ENCODE measurements at regions not wholly inside any gene's neighbourhood (a gene's known extent, or its start where the extent isn't known, plus 50 kb on each side); places are given as distances from the start of the nearest gene placed in this dataset.

- TF ChIP-seq NCOA6 (IDR thresholded peaks at IDR 0.05) (no peak), CTCF (IDR thresholded peaks at IDR 0.05 in 2 of 3, conservative IDR thresholded peaks at IDR 0.05 in 1 of 3; ENCODE audit: insufficient read depth in 2 of 3, low read depth in 1 of 3, low read length in 3 of 3) (no peak), YY1 (IDR thresholded peaks at IDR 0.05; ENCODE audit: borderline replicate concordance in 1 of 3, control insufficient read depth in 1 of 3, extremely low read depth in 1 of 3, insufficient read depth in 3 of 3, insufficient read length in 1 of 3, insufficient replicate concordance in 2 of 3, low read depth in 1 of 3, low read length in 2 of 3) (no peak)
Measured at GRCh38 chr5:33277061-33277650, 163.6 kb upstream of the TARS1 start.
